NCI-H1092 (cell line): ENCODE measurements at regions not wholly inside any gene's neighbourhood (a gene's known extent, or its start where the extent isn't known, plus 50 kb on each side); places are given as distances from the start of the nearest gene placed in this dataset.

Source experiments
- DNase-seq: peaks from one replicate; lab custom pipeline; 2025; lab: John Stamatoyannopoulos, UW

GRCh38 chr12:115259968-115260747, 576.2 kb upstream of the TBX3 start:
- peak; percentile 50 for DNase-seq

GRCh38 chr12:115257791-115258190, 573.8 kb upstream of the TBX3 start:
- no peak for DNase-seq

DNA sequence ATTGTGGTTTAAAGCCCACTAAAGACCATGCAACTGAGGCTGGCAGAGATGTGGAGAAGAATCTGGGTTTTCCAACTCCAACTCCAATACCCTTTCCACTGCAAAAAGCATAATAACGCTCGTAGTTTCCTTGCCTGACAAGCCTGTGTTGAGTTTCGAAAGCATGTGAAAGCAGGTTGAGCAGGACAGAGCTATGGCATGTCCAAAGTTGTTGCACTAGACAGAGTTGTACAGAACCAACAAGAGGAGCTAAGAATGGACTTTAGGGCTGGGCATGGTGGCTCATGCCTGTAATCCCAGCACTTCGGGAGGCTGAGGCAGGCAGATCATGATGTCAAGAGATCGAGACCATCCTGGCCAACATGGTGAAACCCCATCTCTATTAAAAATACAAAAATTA, 572.0 kb upstream of the TBX3 start:
- no peak for DNase-seq

DNA sequence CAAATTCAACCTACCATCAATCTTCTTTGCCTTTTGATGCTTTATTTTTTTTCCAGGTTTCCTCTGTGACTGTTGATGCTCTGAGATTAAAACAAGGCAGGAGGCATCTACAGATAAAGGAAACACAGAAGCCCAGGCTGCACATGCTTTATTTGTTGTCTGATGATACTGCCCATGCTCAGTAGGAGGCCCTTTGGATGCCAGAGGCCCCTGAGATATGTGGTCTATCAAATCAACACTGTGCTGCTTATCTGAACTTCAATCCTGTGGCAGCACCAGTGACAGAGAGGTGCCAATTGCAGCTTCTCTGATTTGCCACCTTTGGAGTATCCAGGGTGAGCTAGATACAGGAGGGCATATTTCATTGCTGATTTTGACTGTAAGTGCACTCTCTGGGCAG, 571.3 kb upstream of the TBX3 start:
- DNase-seq, result no peak

GRCh38 chr12:115253049-115253448, 569.1 kb upstream of the TBX3 start:
- no peak for DNase-seq

GRCh38 chr12:115251727-115252126, 567.8 kb upstream of the TBX3 start:
- DNase-seq, result no peak

DNA sequence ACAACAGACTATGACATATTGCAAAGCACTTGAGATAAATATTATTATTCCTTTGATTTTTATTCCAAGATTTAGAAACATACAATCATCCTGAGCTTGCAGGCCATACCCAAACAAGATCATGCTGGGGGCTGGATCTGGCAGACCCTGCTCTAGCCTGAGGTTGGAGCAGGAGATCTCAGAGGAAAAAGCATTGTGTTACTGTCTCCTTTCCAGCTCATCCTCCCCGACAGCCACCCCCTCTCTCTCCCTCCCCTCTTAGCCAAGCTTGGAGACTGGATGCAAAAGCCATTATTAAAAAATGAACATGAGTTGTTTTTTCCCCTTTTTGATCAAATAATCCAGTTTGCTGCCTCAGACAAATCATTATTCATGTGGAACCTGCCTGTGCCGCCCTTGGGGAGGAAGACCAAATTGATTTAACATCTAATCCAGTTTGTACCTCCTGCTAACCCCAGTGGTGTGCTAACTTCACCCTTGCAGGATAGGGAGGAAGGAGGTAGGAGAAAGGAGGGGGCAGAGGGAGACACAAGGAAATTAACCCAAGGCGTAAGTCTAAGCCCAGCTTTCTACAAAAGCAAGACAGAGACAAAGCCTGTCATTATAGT, 565.8 kb upstream of the TBX3 start:
- DNase-seq, result no peak

DNA sequence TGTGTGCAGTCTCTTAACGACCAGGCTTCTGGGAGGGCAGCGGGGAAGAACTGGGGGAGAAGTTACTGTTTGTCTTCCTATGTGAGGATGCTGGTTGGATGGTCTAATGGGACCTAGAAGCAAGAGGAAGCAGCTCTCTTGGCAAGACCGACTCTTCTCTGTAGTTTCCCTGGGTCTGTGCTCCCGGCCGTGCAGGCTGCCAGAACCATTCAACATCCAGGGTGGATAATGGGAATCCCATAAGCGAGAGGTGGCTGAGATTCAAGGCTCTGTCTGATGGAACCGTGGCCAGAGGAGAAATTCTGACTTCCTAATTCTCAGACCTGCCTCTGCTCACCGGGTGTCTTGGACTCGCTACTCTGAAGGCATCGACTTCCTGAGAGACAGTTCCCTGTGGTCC, 561.0 kb upstream of the TBX3 start:
- no peak for DNase-seq

GRCh38 chr12:115243933-115244628, 560.1 kb upstream of the TBX3 start:
- DNase-seq, result no peak

DNA sequence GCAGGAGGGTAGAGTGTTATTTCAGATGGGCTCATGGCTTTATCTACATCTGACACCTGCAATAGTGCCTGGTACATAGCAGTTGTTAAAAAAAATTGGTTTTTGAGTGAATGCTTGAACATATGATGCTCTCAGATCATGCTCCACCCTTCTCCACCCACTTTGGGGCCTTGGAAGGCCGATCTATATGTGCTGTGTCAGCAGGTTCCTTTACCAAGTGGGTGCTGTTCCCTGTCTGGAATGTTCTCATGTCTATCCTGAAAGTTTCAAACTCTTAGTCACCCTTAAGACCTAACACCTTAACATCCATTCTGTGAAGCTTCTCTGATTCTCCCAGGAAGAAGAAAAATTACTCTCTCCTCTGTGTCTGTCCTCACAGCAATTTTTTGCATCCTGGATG, 556.3 kb upstream of the TBX3 start:
- no peak for DNase-seq

DNA sequence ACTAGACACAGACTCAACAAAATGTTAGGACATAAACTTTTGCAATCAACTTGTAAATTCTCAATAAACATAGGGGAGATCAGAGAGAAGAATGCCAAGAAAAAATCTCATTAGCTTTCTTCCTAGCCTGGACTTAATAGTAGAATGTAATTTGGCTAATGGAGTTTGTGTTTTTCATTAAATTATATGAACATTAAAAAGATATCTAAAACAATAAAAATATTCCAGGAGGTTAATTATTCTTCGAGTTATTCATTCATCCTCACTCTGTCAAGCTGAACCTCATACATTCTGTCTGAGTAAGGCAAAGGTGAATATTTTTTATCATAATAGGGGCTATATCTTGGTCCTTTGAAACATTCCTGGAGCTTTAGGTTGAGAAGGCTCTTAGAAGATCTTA, 551.9 kb upstream of the TBX3 start:
- no peak for DNase-seq

DNA sequence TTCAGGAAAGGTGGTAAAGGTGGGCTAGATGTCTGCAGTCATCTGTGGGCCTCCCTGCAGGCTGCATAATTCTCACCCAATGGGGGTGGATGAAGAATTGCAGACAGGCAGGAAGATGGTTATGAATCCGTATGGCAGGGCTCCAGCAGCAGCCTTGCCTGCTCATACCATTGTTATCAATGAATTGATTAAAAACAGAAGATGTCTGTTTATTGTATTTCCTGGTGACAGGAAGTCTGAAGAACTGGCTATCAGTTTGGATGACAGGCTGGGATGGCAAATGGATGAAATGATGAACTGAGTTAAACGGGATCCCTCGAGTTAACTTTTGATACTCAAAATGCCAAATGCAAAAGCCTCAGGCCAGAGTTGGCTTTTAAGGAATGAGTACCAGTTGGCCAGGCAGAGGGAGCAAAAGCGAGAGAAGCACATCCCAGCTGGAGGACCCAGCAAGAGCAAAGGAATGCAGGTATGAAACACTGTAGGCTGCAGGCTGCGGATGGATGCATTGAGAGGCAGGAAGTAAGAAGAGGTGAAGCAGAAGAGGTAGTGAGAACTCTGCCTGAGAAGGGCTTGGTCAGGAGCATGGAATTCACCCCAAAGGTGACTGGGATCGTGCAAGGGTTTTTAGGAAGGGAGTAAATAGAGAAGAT, 550.0 kb upstream of the TBX3 start:
- DNase-seq, result no peak

GRCh38 chr12:115232455-115233156, 548.6 kb upstream of the TBX3 start:
- DNase-seq, result no peak

DNA sequence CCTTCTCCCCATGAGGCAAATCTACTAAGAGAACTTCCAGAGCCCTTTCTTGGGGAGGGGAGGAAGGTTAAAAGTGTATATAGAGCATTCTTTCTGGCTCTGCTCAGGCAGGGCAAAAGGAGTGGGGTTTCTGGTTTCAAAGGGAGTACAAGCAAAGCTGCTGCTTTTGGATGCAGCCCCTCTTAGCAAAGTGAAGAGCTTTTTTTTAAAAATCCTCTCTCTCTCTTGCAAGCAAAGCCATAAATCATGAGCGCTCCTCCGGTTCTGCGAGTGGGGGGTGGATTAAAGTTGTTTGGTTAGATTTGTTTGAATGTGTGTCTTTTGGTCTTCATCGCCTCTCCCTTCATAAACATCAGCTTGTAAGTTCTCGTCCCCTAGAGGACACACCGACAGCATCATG, 546.6 kb upstream of the TBX3 start:
- no peak for DNase-seq

- DNase-seq, result no peak
These were observed 545.5 kb upstream of the TBX3 start for GRCh38 chr12:115229517-115229916.

- no peak for DNase-seq
These were observed 544.5 kb upstream of the TBX3 start for GRCh38 chr12:115228434-115228833.

- no peak for DNase-seq
These were observed 543.2 kb upstream of the TBX3 start for GRCh38 chr12:115227137-115227615.

DNA sequence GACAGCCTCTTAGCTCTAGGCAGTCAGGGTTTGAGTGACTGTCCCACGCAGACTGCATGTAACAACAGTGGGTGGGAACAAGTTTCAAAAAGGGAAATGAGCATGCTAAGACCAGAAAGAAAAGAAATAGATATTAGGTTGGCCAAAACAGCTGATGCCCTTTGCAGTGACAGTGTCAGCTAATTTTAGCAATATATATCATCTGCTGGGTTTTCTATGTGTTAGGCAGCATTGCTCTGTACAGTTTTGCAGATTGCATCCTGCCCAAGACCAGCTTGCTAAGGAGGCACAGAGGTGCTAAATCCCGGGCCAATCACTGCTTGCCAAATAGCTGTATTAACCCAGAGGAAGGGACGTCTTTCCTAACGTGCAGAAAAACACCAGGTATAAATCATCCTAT, 541.9 kb upstream of the TBX3 start:
- no peak for DNase-seq

DNA sequence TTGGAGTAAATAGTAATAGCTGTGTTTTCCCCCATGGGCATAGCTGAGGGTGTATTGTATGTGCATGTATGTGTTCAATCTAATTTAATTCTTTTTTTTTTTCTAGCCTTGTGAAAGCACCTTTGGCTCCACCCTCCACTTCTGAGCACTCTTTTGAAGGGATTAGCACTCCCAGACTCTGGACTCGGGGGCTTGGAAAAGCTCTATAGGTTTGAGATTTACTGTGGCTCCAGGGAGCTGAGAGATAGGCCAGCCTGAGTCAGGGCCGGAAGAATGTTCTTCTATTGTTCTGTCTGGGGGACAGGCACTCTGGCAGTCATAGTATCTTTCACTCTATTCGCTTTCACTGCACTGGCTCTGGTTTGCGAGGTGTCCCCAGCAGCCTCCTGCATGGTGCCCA, 540.0 kb upstream of the TBX3 start:
- no peak for DNase-seq

- no peak for DNase-seq
These were observed 539.3 kb upstream of the TBX3 start for GRCh38 chr12:115223322-115223721.

DNA sequence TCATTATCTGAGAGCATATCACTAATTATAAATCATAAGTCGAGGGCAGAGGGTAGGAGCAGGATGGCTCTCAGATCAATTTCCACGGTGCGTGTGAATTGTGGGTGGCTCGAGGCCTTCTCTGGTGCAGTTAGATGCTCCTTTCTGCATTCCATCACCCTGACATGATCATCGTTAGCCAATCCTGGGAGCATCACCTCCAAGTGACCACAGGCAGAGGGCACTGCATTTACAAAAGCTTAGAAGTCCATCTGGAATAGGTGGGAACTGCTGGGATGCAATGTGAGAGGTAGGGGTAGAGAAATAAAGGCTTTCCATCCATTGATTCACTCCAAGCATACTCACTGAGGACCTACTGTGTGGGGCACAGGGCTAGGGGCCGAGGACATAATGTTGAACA, 538.2 kb upstream of the TBX3 start:
- no peak for DNase-seq

DNA sequence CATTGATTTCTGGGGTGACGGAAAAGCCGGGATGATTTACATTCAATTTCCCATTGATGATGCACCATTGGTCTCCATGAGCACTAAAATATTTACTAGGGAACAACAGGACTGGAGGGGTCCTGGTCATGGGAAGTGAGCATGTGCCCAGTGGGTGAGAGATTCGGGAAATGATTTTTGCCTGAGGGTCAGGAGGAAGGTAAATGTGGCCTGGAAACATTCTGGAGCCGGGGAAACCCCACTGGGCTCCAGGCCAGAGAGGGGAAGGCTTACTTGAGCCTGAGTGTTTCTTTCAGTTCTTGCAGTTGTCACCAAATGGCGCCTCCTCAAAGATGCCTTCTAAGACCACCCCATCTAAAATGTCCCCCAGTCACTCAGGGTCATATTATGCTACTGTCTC, 532.3 kb upstream of the TBX3 start:
- DNase-seq, result no peak
